ENCODE measurements at regions not wholly inside any gene's neighbourhood (a gene's known extent, or its start where the extent isn't known, plus 50 kb on each side); places are given as distances from the start of the nearest gene placed in this dataset.

DNA sequence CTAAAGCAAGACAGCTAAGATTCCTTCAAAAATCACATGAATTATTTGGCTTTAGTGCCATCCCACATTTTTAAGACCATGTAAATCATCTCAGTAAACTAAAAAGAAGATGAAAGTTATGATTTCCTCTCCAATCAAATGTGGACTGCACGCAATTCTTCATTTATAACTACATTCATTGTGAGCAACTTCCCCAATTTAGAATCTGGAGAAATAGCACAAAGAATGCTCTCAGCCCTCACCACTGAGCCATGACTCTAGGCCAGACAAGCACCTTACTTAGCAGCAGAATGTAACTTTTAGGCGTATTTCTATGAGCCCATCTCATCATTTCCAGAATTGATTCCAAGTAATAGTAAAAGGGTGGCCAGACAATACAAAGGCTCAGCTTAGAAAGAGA, 616.6 kb downstream of the TLE1 start:
- TF ChIP-seq, protein P1, sequence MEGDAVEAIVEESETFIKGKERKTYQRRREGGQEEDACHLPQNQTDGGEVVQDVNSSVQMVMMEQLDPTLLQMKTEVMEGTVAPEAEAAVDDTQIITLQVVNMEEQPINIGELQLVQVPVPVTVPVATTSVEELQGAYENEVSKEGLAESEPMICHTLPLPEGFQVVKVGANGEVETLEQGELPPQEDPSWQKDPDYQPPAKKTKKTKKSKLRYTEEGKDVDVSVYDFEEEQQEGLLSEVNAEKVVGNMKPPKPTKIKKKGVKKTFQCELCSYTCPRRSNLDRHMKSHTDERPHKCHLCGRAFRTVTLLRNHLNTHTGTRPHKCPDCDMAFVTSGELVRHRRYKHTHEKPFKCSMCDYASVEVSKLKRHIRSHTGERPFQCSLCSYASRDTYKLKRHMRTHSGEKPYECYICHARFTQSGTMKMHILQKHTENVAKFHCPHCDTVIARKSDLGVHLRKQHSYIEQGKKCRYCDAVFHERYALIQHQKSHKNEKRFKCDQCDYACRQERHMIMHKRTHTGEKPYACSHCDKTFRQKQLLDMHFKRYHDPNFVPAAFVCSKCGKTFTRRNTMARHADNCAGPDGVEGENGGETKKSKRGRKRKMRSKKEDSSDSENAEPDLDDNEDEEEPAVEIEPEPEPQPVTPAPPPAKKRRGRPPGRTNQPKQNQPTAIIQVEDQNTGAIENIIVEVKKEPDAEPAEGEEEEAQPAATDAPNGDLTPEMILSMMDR (IDR thresholded peaks at IDR 0.05): no peak
- TF ChIP-seq POLR2A (IDR thresholded peaks at IDR 0.05): no peak
- TF ChIP-seq POLR2AphosphoS5 (IDR thresholded peaks at IDR 0.05): no peak
- TF ChIP-seq EP300 (IDR thresholded peaks at IDR 0.05): no peak

Measured in sigmoid colon (tissue), 4 donors.